Ishikawa (cell line): ENCODE measurements at regions not wholly inside any gene's neighbourhood (a gene's known extent, or its start where the extent isn't known, plus 50 kb on each side); places are given as distances from the start of the nearest gene placed in this dataset.

Source experiments
- CEBPB ChIP-seq: IDR thresholded peaks from 2 replicates; pipeline ENCODE4 v1.6.1; 2012
- CREB1 ChIP-seq: IDR thresholded peaks from 2 replicates; pipeline ENCODE4 v1.6.1; 2012; ENCODE audit warnings: low read depth
- EGR1 ChIP-seq: IDR thresholded peaks from 2 replicates; pipeline ENCODE4 v1.6.1; 2012
- EP300 ChIP-seq: IDR thresholded peaks from 2 replicates; pipeline ENCODE4 v1.6.1; 2012; ENCODE audit warnings: borderline replicate concordance
- FOXM1 ChIP-seq: IDR thresholded peaks from 2 replicates; pipeline ENCODE4 v1.6.1; 2012; ENCODE audit warnings: low read depth, borderline replicate concordance
- NFIC ChIP-seq: IDR thresholded peaks from 2 replicates; pipeline ENCODE4 v1.6.1; 2012
- RAD21 ChIP-seq: IDR thresholded peaks from 2 replicates; pipeline ENCODE4 v1.6.1; 2012; ENCODE audit warnings: low read depth
- TAF1 ChIP-seq: IDR thresholded peaks from 2 replicates; pipeline ENCODE4 v1.6.1; 2012; ENCODE audit warnings: low read depth, mild to moderate bottlenecking
- TCF12 ChIP-seq: IDR thresholded peaks from 2 replicates; pipeline ENCODE4 v1.6.1; 2012; ENCODE audit warnings: low read depth
- TEAD4 ChIP-seq: IDR thresholded peaks from 2 replicates; pipeline ENCODE4 v1.6.1; 2012
- YY1 ChIP-seq: IDR thresholded peaks from 2 replicates; pipeline ENCODE4 v1.6.1; 2012; ENCODE audit warnings: low read depth
- ZBTB7A ChIP-seq: IDR thresholded peaks from 2 replicates; pipeline ENCODE4 v1.6.1; 2012; ENCODE audit warnings: low read depth
- TF ChIP-seq, protein P1 (sequence below): IDR thresholded peaks from 2 replicates; pipeline ENCODE4 v1.6.1; 2012; ENCODE audit warnings: low read depth, mild to moderate bottlenecking
- TF ChIP-seq, protein P2 (sequence below): IDR thresholded peaks from 2 replicates; pipeline ENCODE4 v1.6.1; 2012
- TF ChIP-seq, protein P3 (sequence below): IDR thresholded peaks from 2 replicates; pipeline ENCODE4 v1.6.1; 2012

DNA sequence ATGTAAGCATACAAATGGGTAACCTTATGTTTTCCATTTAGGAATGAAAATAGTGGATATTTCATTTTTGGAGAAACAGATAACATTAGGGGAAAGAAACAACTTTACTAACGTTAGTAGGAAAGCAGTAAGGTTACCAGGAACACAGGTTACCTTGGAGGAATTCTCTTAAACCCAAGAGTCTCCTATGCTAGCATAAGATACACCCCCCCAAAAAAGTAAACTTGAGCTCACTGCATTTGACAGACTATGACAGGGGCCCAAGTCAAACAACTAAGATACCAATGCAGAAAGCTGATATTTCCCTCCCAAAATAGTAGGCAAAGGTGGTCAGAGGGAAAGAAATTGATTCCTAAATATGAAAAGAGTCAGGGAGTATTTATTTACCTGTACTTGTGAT, 656.9 kb downstream of the DSC3 start:
- TF ChIP-seq NFIC (no peak), TAF1 (no peak), FOXM1 (no peak), RAD21 (no peak), ZBTB7A (no peak), YY1 (no peak)
- TF ChIP-seq, protein P1, sequence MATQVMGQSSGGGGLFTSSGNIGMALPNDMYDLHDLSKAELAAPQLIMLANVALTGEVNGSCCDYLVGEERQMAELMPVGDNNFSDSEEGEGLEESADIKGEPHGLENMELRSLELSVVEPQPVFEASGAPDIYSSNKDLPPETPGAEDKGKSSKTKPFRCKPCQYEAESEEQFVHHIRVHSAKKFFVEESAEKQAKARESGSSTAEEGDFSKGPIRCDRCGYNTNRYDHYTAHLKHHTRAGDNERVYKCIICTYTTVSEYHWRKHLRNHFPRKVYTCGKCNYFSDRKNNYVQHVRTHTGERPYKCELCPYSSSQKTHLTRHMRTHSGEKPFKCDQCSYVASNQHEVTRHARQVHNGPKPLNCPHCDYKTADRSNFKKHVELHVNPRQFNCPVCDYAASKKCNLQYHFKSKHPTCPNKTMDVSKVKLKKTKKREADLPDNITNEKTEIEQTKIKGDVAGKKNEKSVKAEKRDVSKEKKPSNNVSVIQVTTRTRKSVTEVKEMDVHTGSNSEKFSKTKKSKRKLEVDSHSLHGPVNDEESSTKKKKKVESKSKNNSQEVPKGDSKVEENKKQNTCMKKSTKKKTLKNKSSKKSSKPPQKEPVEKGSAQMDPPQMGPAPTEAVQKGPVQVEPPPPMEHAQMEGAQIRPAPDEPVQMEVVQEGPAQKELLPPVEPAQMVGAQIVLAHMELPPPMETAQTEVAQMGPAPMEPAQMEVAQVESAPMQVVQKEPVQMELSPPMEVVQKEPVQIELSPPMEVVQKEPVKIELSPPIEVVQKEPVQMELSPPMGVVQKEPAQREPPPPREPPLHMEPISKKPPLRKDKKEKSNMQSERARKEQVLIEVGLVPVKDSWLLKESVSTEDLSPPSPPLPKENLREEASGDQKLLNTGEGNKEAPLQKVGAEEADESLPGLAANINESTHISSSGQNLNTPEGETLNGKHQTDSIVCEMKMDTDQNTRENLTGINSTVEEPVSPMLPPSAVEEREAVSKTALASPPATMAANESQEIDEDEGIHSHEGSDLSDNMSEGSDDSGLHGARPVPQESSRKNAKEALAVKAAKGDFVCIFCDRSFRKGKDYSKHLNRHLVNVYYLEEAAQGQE = no peak

DNA sequence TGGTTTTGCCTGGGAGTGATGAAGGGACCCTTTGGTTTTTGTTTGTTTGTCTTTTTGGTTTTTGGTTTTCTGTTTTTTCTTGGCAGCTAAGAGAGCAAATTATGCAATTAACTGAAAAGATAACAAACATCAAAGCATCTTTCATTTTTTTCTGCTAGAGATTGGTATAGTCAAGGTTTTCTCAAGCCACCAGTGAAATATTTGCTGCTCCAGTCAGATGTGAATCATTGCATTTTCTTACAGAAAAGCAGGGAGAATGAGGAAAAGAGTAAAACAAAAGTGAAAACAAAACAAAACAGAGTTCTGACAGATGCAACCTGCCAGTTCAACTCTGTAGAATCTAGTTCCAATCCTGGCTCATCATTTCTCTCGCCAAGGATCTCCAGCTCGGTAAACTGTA, 660.7 kb downstream of the DSC3 start:
- TF ChIP-seq YY1 (no peak), NFIC (no peak), TCF12 (no peak), FOXM1 (no peak), TEAD4 (no peak), CEBPB (no peak), RAD21 (no peak)
- TF ChIP-seq, protein P2, sequence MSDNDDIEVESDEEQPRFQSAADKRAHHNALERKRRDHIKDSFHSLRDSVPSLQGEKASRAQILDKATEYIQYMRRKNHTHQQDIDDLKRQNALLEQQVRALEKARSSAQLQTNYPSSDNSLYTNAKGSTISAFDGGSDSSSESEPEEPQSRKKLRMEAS = no peak

DNA sequence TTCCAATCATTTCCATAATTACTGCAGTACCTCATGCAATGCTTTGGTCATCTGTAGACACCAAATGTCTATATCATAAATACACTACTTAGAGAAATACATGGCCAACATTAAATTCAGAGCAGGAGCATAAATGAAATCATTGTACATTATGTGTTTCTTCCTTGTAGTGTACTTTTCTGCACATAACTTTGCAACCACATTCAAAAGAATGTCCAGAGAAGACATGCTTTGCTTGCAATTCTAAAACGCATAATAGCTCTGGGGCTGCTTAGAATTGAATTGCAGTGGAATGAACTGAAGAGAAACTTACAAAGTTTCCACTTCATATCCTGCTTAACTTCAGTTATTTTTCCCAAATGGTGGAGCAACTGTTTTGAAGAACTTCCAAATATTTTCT, 664.4 kb downstream of the DSC3 start:
- TF ChIP-seq CEBPB (no peak), EP300 (no peak), NFIC (no peak), CREB1 (no peak), YY1 (no peak), TCF12 (no peak)
- TF ChIP-seq, protein P3, sequence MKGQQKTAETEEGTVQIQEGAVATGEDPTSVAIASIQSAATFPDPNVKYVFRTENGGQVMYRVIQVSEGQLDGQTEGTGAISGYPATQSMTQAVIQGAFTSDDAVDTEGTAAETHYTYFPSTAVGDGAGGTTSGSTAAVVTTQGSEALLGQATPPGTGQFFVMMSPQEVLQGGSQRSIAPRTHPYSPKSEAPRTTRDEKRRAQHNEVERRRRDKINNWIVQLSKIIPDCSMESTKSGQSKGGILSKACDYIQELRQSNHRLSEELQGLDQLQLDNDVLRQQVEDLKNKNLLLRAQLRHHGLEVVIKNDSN = no peak
- TF ChIP-seq, protein P2 = no peak

DNA sequence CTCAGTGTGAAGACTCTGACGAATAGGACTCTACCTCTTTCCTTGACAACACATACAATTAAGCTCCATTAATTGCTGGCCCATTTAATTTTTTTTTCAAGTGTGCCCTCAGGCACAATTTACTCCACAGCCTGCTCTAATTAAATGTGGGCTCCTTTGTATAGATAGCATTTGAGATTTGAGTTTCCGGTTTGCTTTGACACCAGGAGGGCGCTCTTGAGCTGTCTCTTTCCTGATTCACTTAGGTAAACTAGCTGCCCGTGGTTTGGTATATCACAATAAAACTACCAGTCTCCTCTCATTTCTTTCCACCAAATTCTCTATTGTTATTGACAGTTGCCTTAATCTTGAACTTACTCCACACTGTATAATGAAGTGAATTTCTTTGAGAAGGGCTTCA, 666.0 kb downstream of the DSC3 start:
- TF ChIP-seq EGR1 (no peak), YY1 (no peak), RAD21 (peak; percentile 50), TAF1 (no peak)
- TF ChIP-seq, protein P2 = no peak

DNA sequence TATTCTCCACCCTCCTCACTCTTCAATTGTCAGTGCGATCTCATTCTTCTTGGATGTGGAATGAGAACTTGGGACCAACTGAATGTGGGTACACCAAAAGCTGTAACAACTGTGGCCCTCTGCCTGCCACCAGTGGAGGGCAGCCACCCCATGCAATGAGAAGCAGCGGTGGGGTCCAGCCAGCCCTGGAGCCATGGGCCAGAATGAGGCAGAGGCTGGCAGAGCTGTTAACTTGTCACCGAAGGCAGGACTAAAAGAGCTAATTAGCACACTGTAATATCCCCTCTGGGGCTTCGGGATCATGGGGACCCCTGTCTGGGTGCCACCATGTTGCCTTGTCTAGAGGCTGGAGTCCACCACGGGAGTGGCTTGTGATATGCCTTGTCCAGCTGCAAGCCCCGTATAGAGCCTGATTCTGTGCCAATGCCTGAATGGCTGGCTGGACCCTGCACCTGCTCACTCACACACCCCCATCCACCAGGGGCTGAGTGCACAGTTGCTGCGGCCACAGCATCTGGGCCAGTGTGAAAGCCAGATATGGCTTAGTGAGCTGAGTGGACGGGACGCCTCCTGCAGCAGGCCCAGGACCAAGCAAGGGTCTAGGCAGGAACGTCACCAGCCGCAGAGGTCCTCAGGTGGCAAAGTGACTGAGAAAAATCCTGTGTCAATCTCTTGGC, 680.5 kb downstream of the DSC3 start:
- TF ChIP-seq TCF12 = no peak
- TF ChIP-seq, protein P2 = no peak
- TF ChIP-seq, protein P3 = no peak

DNA sequence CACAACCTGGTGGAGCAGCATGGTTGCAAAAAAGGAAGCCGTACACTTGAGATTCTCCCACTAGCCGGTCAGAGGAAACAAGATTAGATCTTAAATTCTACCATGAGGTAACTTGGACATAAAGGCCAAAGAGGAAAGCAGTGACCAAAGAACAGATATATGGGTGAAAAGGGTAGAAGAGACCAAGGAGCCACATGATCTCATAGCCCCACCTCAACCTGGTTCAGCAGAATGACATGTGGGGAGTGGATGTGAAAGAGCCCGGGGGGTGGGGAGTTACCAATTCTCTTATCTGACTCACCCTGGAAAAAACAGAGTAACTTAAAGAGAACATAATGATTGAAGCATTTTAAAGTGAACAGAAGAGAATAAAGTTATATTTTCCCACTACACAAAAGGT, 683.0 kb downstream of the DSC3 start:
- no peak for TF ChIP-seq CEBPB
- TF ChIP-seq, protein P2 = no peak
- TF ChIP-seq, protein P3 = no peak

DNA sequence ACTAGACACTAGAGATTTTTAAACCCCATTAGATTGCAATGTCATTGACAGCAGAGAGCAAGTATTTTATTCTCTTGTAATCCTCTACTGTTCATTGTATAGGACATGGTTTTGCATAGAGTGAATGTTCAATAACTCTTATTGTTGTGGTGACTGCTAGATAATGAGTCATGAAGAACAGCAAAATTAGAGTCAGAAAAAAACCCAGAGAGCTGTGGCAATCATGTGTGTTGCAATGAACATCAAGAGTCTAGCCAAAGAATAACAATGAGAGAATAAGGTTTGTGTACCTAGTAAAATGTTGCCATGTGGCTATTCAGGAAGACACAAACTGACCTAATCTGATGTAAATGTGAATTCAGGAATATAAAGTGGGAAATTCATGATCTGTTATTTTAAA, 684.0 kb downstream of the DSC3 start:
- TF ChIP-seq EP300 = no peak
- no peak for TF ChIP-seq NFIC
- no peak for TF ChIP-seq YY1
- no peak for TF ChIP-seq ZBTB7A
- no peak for TF ChIP-seq CEBPB
- TF ChIP-seq CREB1 = no peak
- no peak for TF ChIP-seq TCF12

DNA sequence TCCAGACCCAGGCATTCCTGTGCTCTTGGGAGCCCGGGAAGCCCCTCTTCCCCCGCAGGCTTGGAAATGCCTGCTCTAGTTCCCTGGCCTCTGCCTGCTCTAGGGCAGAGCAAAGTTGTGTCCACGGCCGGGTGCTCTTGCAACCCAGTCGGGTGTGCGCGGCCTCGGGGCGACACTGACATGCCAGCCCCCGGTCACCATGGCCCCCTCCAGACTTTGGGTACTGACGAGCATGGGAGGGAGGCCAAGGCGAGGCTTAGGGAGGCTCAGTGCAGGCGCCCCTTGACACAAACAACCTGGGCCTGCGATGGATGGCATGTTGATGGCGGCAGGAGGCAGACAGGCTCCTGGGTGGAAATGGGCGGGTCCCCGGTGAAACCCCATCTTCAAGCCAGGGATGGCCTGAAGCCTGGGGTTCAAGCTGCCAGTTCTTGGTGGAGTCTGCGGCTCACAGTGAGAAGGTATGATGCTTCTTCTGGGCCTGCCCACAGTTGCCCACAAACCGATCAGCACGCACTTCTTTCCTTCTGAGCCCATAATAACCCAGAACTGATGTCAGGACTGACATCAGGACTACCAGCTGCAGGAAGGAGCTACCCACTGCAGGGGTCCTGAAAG, 689.9 kb downstream of the DSC3 start:
- TF ChIP-seq, protein P1 = no peak
- no peak for TF ChIP-seq TEAD4
- TF ChIP-seq CEBPB = no peak
- TF ChIP-seq ZBTB7A = no peak
- no peak for TF ChIP-seq TCF12
- TF ChIP-seq, protein P3 = no peak
- no peak for TF ChIP-seq CREB1
- no peak for TF ChIP-seq FOXM1
- TF ChIP-seq RAD21 = no peak
- TF ChIP-seq EP300 = no peak
- TF ChIP-seq TAF1 = no peak
- TF ChIP-seq EGR1 = no peak
